ENCODE measurements at regions not wholly inside any gene's neighbourhood (a gene's known extent, or its start where the extent isn't known, plus 50 kb on each side); places are given as distances from the start of the nearest gene placed in this dataset.

GRCh38 chr3:24748520-24748919 lies 253.9 kb upstream of the THRB start:
- no peak for TF ChIP-seq CTCF (conservative IDR thresholded peaks at IDR 0.05 in 1 of 2, IDR thresholded peaks at IDR 0.05 in 1 of 2; ENCODE audit: extremely low read depth in 1 of 2, insufficient read depth in 1 of 2, low read depth in 1 of 2, low read length in 2 of 2)
- no peak for TF ChIP-seq EZH2 (IDR thresholded peaks at IDR 0.05; ENCODE audit: borderline replicate concordance, low read length)

Data from mammary epithelial cell (primary cell).